ENCODE measurements at regions not wholly inside any gene's neighbourhood (a gene's known extent, or its start where the extent isn't known, plus 50 kb on each side); places are given as distances from the start of the nearest gene placed in this dataset.

GRCh38 chr13:22690756-22691155 is 490.0 kb upstream of the SGCG start:
- TF ChIP-seq SIN3A (IDR thresholded peaks at IDR 0.05; ENCODE audit: borderline replicate concordance, insufficient read depth, low read length): no peak
- no peak for TF ChIP-seq FOXP2 (optimal IDR thresholded peaks at IDR 0.05; ENCODE audit: borderline replicate concordance, extremely low read depth, extremely low read length, insufficient read depth)
- TF ChIP-seq POLR2AphosphoS5 (IDR thresholded peaks at IDR 0.05; ENCODE audit: low read depth, low read length): no peak
